IMR-90 (cell line): ENCODE measurements at regions not wholly inside any gene's neighbourhood (a gene's known extent, or its start where the extent isn't known, plus 50 kb on each side); places are given as distances from the start of the nearest gene placed in this dataset.

ENCODE experiments used
- ATAC-seq: fragments of 200-7000 bp; cut with Tn5 transposase; 2 replicates; pipeline ENCODE4 v1.9.1; 2020; ENCODE audit warnings: low read depth, mild to moderate bottlenecking, moderate library complexity
- BruUV-seq: library from RNA; stranded (reverse); fragments of 400-500 nt; replicated peaks from 2 replicates; lab custom pipeline; 2021; lab: Mats Ljungman, UMichigan
- CTCF ChIA-PET: fragments of 300-600 bp; formaldehyde crosslinking; extraction: SDS; loops from one replicate; lab custom pipeline; 2021; ENCODE audit warnings: antibody characterized with exemption; lab: Yijun Ruan, JAX
- POLR2A ChIA-PET: fragments of 300-600 bp; sonication (Branson Sonifier 250); formaldehyde crosslinking; loops from one replicate; lab custom pipeline; 2022; ENCODE audit warnings: antibody characterized with exemption; ENCODE audit not compliant: unreplicated experiment; lab: Charles Lee
- DNase-seq: peaks from one replicate; pipeline ENCODE4 v3.0.0; 2013
- H2AFZ ChIP-seq: replicated peaks from 2 replicates; pipeline ENCODE3; 2013; ENCODE audit warnings: low read length, mild to moderate bottlenecking; ENCODE audit not compliant: poor library complexity
- H2AK5ac ChIP-seq: 2 replicates; pipeline ENCODE4 v1.6.1; 2013; ENCODE audit warnings: low read depth, low read length, inconsistent platforms
- H2AK9ac ChIP-seq: replicated peaks from 2 replicates; pipeline ENCODE3; 2013; ENCODE audit warnings: mild to moderate bottlenecking, low read depth, low read length, moderate library complexity; ENCODE audit not compliant: poor library complexity
- H2BK120ac ChIP-seq: 2 replicates; pipeline ENCODE4 v1.6.1; 2013; ENCODE audit warnings: low read depth, low read length, inconsistent platforms
- H2BK15ac ChIP-seq: 3 replicates; pipeline ENCODE4 v1.6.1; 2013; ENCODE audit warnings: low read depth, low read length, inconsistent platforms
- H2BK20ac ChIP-seq: 2 replicates; pipeline ENCODE4 v1.6.1; 2013; ENCODE audit warnings: low read depth, mild to moderate bottlenecking, inconsistent platforms, low read length, moderate library complexity
- H2BK5ac ChIP-seq: 2 replicates; pipeline ENCODE4 v1.6.1; 2013; ENCODE audit warnings: mild to moderate bottlenecking, low read depth, low read length, inconsistent platforms; ENCODE audit not compliant: poor library complexity, severe bottlenecking
- H3K14ac ChIP-seq: replicated peaks from 2 replicates; pipeline ENCODE4 v1.6.1; 2013; ENCODE audit warnings: low read depth, low read length, inconsistent platforms
- H3K18ac ChIP-seq: 2 replicates; pipeline ENCODE4 v1.6.1; 2013; ENCODE audit warnings: low read depth, low read length, control low read depth
- H3K23ac ChIP-seq: 2 replicates; pipeline ENCODE4 v1.6.1; 2013; ENCODE audit warnings: low read depth, low read length, inconsistent platforms
- H3K27ac ChIP-seq: 2 replicates; pipeline ENCODE4 v1.5.1; 2013; ENCODE audit warnings: mild to moderate bottlenecking, control low read depth, low read length; ENCODE audit not compliant: insufficient read depth
- H3K27me3 ChIP-seq: 2 replicates; pipeline ENCODE4 v1.6.1; 2013; ENCODE audit warnings: low read length; ENCODE audit not compliant: control insufficient read depth, insufficient read depth
- H3K36me3 ChIP-seq: 2 replicates; pipeline ENCODE4 v1.6.1; 2013; ENCODE audit warnings: low read length, mixed read lengths; ENCODE audit not compliant: control insufficient read depth, insufficient read depth
- H3K4ac ChIP-seq: 2 replicates; pipeline ENCODE4 v1.6.1; 2013; ENCODE audit warnings: low read depth, low read length, inconsistent platforms
- H3K4me1 ChIP-seq: 2 replicates; pipeline ENCODE4 v1.6.1; 2013; ENCODE audit warnings: low read length, mixed read lengths; ENCODE audit not compliant: control insufficient read depth, insufficient read depth
- H3K4me2 ChIP-seq: 2 replicates; pipeline ENCODE4 v1.6.1; 2013; ENCODE audit warnings: low read depth, mild to moderate bottlenecking, control low read depth, low read length, moderate library complexity
- H3K4me3 ChIP-seq: 2 replicates; pipeline ENCODE4 v1.5.1; 2013; ENCODE audit warnings: low read depth, mild to moderate bottlenecking, control low read depth, low read length, moderate library complexity; ENCODE audit not compliant: insufficient read depth
- H3K56ac ChIP-seq: 2 replicates; pipeline ENCODE4 v1.6.1; 2013; ENCODE audit warnings: low read length, inconsistent platforms; ENCODE audit not compliant: insufficient read depth; ENCODE audit errors: extremely low read depth
- H3K79me1 ChIP-seq, 2 experiments: 2 replicates each; pipeline ENCODE4 v1.6.1; 2013; ENCODE audit warnings: low read length in 2 of 2, inconsistent platforms in 1 of 2, low read depth in 1 of 2
- H3K9ac ChIP-seq: 2 replicates; pipeline ENCODE4 v1.6.1; 2013; ENCODE audit warnings: low read depth, low read length, control low read depth
- H3K9me1 ChIP-seq: 2 replicates; pipeline ENCODE4 v1.6.1; 2013; ENCODE audit warnings: low read length, inconsistent platforms; ENCODE audit not compliant: insufficient read depth
- H3K9me3 ChIP-seq: 2 replicates; pipeline ENCODE4 v1.6.1; 2013; ENCODE audit warnings: low read length; ENCODE audit not compliant: control insufficient read depth, insufficient read depth
- H4K20me1 ChIP-seq: 2 replicates; pipeline ENCODE4 v1.6.1; 2013; ENCODE audit warnings: low read length, inconsistent platforms; ENCODE audit not compliant: insufficient read depth
- H4K5ac ChIP-seq: 2 replicates; pipeline ENCODE4 v1.6.1; 2013; ENCODE audit warnings: mild to moderate bottlenecking, low read depth, low read length, control low read depth
- H4K8ac ChIP-seq, 2 experiments: 2 replicates each; pipeline ENCODE4 v1.6.1; 2013; ENCODE audit warnings: low read depth in 2 of 2, low read length in 2 of 2, control low read depth in 1 of 2, inconsistent platforms in 1 of 2
- H4K91ac ChIP-seq: 2 replicates; pipeline ENCODE4 v1.6.1; 2013; ENCODE audit warnings: low read depth, low read length, inconsistent platforms; ENCODE audit not compliant: insufficient read depth
- CHD1 ChIP-seq: IDR thresholded peaks from 2 replicates; pipeline ENCODE4 v1.6.1; 2012; ENCODE audit warnings: low read depth, low read length, improper control_type of control experiment
- CTCF ChIP-seq: conservative IDR thresholded peaks from 2 replicates; pipeline ENCODE4 v1.5.1; 2012; ENCODE audit warnings: mild to moderate bottlenecking, low read depth, low read length, improper control_type of control experiment
- ELK1 ChIP-seq: fragments of 150-350 bp; IDR thresholded peaks from 2 replicates; pipeline ENCODE4 v1.6.1; 2016; ENCODE audit warnings: low read depth, mild to moderate bottlenecking, low read length, moderate library complexity, borderline replicate concordance
- FOS ChIP-seq: fragments of 150-350 bp; IDR thresholded peaks from 2 replicates; pipeline ENCODE4 v1.6.1; 2016; ENCODE audit warnings: low read depth, low read length
- MAFK ChIP-seq: IDR thresholded peaks from 2 replicates; pipeline ENCODE4 v1.6.1; 2012; ENCODE audit warnings: low read depth, low read length, improper control_type of control experiment
- NFE2L2 ChIP-seq: fragments of 150-350 bp; IDR thresholded peaks from 2 replicates; pipeline ENCODE4 v1.6.1; 2016; ENCODE audit warnings: low read depth, mild to moderate bottlenecking, low read length
- USF2 ChIP-seq: fragments of 150-350 bp; IDR thresholded peaks from 2 replicates; pipeline ENCODE4 v1.6.1; 2017; ENCODE audit warnings: mild to moderate bottlenecking, antibody characterized with exemption, low read length, low read depth
- WGBS, 2 experiments: methylation state at CpG; one replicate each; pipeline versions ENCODE4 v1.1.5 to v1.1.7; 2013; ENCODE audit warnings: missing lambda C conversion rate in 2 of 2; ENCODE audit not compliant: insufficient read length in 1 of 2; ENCODE audit errors: extremely low coverage in 2 of 2; 5-methylcytosine and 5-hydroxymethylcytosine counted together
- dilution Hi-C: fragments of 300-500 bp; cut with HindIII; formaldehyde crosslinking; loops from one replicate; pipeline ENCODE4 v1.14.3; 2018; ENCODE audit warnings: low sequenced_read_pairs; ENCODE audit not compliant: unreplicated experiment
- in situ Hi-C: fragments of 300-500 bp; cut with MboI; formaldehyde crosslinking; loops from 3 replicates; pipeline ENCODE4 v1.14.3; 2019; ENCODE audit warnings: low sequenced_read_pairs, inconsistent platforms, mixed read lengths
- intact Hi-C: fragments of 100-400 bp; cut with micrococcal nuclease; formaldehyde crosslinking; loops from 2 replicates; pipeline ENCODE4 v1.10.0; 2022

- no peak for TF ChIP-seq CTCF
These were observed 104.6 kb downstream of the METRNL start (continued) for GRCh38 chr17:83183951-83184506.

GRCh38 chr17:83185023-83186002 is 105.9 kb downstream of the METRNL start:
- no peak overlapping the region for H3K4me3 ChIP-seq
- WGBS, 2 experiments = no CpG with 5 or more reads among the region's 9 CpGs
- H2BK15ac ChIP-seq = no peak overlapping the region
- no peak overlapping the region for H4K91ac ChIP-seq
- no peak overlapping the region for H2AK9ac ChIP-seq
- H2BK20ac ChIP-seq = no peak overlapping the region
- H3K9ac ChIP-seq = no peak overlapping the region
- H3K4me1 ChIP-seq = peaks cover 9% of the 10 kb centered on the region
- H3K4me2 ChIP-seq = no peak overlapping the region
- H3K14ac ChIP-seq = no peak overlapping the region
- H3K27ac ChIP-seq = no peak overlapping the region
- BruUV-seq = no TSS peak
- H3K56ac ChIP-seq = no peak overlapping the region
- H4K8ac ChIP-seq = no peak overlapping the region
- peaks cover 9% of the 10 kb centered on the region; the same call in 1 of the 2 replicates for H3K9me1 ChIP-seq
- POLR2A ChIA-PET = no interaction called here
- CTCF ChIA-PET = no interaction called here
- in situ Hi-C loops = no loop called here
- ATAC-seq = no peak
- no peak overlapping the region for H2BK5ac ChIP-seq
- peaks cover 19% of the 10 kb centered on the region for H3K9me3 ChIP-seq
- no peaks in the 10 kb centered on the region; a peak in 1 of 4 replicates for H3K79me1 ChIP-seq
- H3K4ac ChIP-seq = no peak overlapping the region
- peaks cover 51% of the 10 kb centered on the region for H3K27me3 ChIP-seq
- no peak overlapping the region for H2BK120ac ChIP-seq
- H3K23ac ChIP-seq = no peak overlapping the region
- no peak overlapping the region for H4K5ac ChIP-seq
- DNase-seq = no peak
- no peak overlapping the region for H2AFZ ChIP-seq
- intact Hi-C loops = no loop called here
- H3K18ac ChIP-seq = no peak overlapping the region
- no peaks in the 10 kb centered on the region for H3K36me3 ChIP-seq
- H2AK5ac ChIP-seq = no peak overlapping the region
- dilution Hi-C loops = no loop called here
- peaks cover 14% of the 10 kb centered on the region; the same call in 1 of the 2 replicates for H4K20me1 ChIP-seq
- no peak for TF ChIP-seq USF2
- no peak for TF ChIP-seq NFE2L2
- no peak for TF ChIP-seq CTCF
- TF ChIP-seq ELK1 = no peak
- no peak for TF ChIP-seq CHD1
- TF ChIP-seq MAFK = no peak
- no peak for TF ChIP-seq FOS
